BJ (cell line): ENCODE measurements at regions not wholly inside any gene's neighbourhood (a gene's known extent, or its start where the extent isn't known, plus 50 kb on each side); places are given as distances from the start of the nearest gene placed in this dataset.

ENCODE experiments used
- CTCF ChIA-PET: fragments of 350-600 bp; formaldehyde crosslinking; extraction: SDS; loops from one replicate; lab custom pipeline; 2021; ENCODE audit warnings: antibody characterized with exemption, inconsistent platforms; lab: Yijun Ruan, JAX
- POLR2A ChIA-PET: fragments of 300-600 bp; sonication (Branson Sonifier 250); formaldehyde crosslinking; extraction: SDS; loops from one replicate; lab custom pipeline; 2021; ENCODE audit warnings: antibody characterized with exemption; lab: Charles Lee
- DNase-seq: peaks from one replicate; pipeline ENCODE4 v3.0.0-alpha.2; 2011; ENCODE audit warnings: low read depth
- H3K27me3 ChIP-seq: 2 replicates; pipeline ENCODE4 v1.6.0; 2011; ENCODE audit warnings: low read length; ENCODE audit not compliant: control insufficient read depth, insufficient read depth
- H3K36me3 ChIP-seq: 2 replicates; pipeline ENCODE4 v1.5.1; 2011; ENCODE audit warnings: low read length; ENCODE audit not compliant: control insufficient read depth, insufficient read depth
- H3K4me3 ChIP-seq: 2 replicates; pipeline ENCODE4 v1.5.1; 2011; ENCODE audit warnings: low read depth, mild to moderate bottlenecking, control low read depth, low read length
- CTCF ChIP-seq: IDR thresholded peaks from 2 replicates; pipeline ENCODE4 v1.5.1; 2011; ENCODE audit warnings: low read depth, mild to moderate bottlenecking, control low read depth, inconsistent platforms, low read length, moderate library complexity; ENCODE audit not compliant: insufficient read depth

GRCh38 chr7:116083796-116084195, 53.2 kb upstream of the TFEC start:
- no peak for DNase-seq
- ChIA-PET POLR2A (no interaction called here), CTCF (no interaction called here)
- no peak overlapping the region for H3K4me3 ChIP-seq
- TF ChIP-seq CTCF = no peak
- H3K36me3 ChIP-seq = no peaks in the 10 kb centered on the region
- H3K27me3 ChIP-seq = no peaks in the 10 kb centered on the region

- CTCF ChIA-PET = no interaction called here
- POLR2A ChIA-PET = no interaction called here
- DNase-seq = no peak
- no peaks in the 10 kb centered on the region for H3K36me3 ChIP-seq
- no peak for TF ChIP-seq CTCF
- no peaks in the 10 kb centered on the region for H3K27me3 ChIP-seq
- no peak overlapping the region for H3K4me3 ChIP-seq
Observed at GRCh38 chr7:116086547-116087045, 56.0 kb upstream of the TFEC start.

GRCh38 chr7:116087291-116087690, 56.7 kb upstream of the TFEC start:
- DNase-seq = no peak
- Histone ChIP-seq H3K36me3 (no peaks in the 10 kb centered on the region), H3K4me3 (no peak overlapping the region), H3K27me3 (no peaks in the 10 kb centered on the region)
- ChIA-PET POLR2A (no interaction called here), CTCF (no interaction called here)
- no peak for TF ChIP-seq CTCF

- POLR2A ChIA-PET = no interaction called here
- CTCF ChIA-PET = no interaction called here
- H3K4me3 ChIP-seq = no peak overlapping the region
Observed at GRCh38 chr7:116087984-116088383, 57.4 kb upstream of the TFEC start.

GRCh38 chr7:116089293-116089692, 58.7 kb upstream of the TFEC start:
- Histone ChIP-seq H3K4me3 (no peak overlapping the region), H3K27me3 (no peaks in the 10 kb centered on the region), H3K36me3 (no peaks in the 10 kb centered on the region)
- CTCF ChIA-PET = no interaction called here
- POLR2A ChIA-PET = no interaction called here
- no peak for DNase-seq
- TF ChIP-seq CTCF = no peak

More at GRCh38 chr7:116087984-116088383, 57.4 kb upstream of the TFEC start:
- DNase-seq = no peak
- no peak for TF ChIP-seq CTCF
- Histone ChIP-seq H3K36me3 (no peaks in the 10 kb centered on the region), H3K27me3 (no peaks in the 10 kb centered on the region)
